ENCODE measurements at regions not wholly inside any gene's neighbourhood (a gene's known extent, or its start where the extent isn't known, plus 50 kb on each side); places are given as distances from the start of the nearest gene placed in this dataset.

- TF ChIP-seq PREB (CRISPR knock-in tag; IDR thresholded peaks at IDR 0.05) (no peak), ESRRA (IDR thresholded peaks at IDR 0.05; ENCODE audit: borderline replicate concordance, low read depth) (no peak)
Measured at GRCh38 chr2:236633219-236633570, 63.6 kb downstream of the ACKR3 start.

Data from K562 (cell line).